ENCODE measurements at regions not wholly inside any gene's neighbourhood (a gene's known extent, or its start where the extent isn't known, plus 50 kb on each side); places are given as distances from the start of the nearest gene placed in this dataset.

GRCh38 chr10:107728807-107729206 is 564.3 kb upstream of the SORCS1 start:
- no peak for DNase-seq (ENCODE audit: extremely low read depth, low read depth)

GRCh38 chr10:107727767-107728317 is 563.3 kb upstream of the SORCS1 start:
- no peak for TF ChIP-seq CTCF (IDR thresholded peaks at IDR 0.05; ENCODE audit: low read depth, low read length, missing control alignments)
- H3K4me3 ChIP-seq (replicated peaks; ENCODE audit: low read depth, low read length) = no peak overlapping the region
- peak; percentile 33 for DNase-seq (ENCODE audit: extremely low read depth, low read depth)

More at GRCh38 chr10:107728807-107729206, 564.3 kb upstream of the SORCS1 start:
- no peak for TF ChIP-seq CTCF (IDR thresholded peaks at IDR 0.05; ENCODE audit: low read depth, low read length, missing control alignments)
- no peak overlapping the region for H3K4me3 ChIP-seq (replicated peaks; ENCODE audit: low read depth, low read length)

GRCh38 chr10:107718864-107719263 is 554.4 kb upstream of the SORCS1 start:
- TF ChIP-seq CTCF (IDR thresholded peaks at IDR 0.05; ENCODE audit: low read depth, low read length, missing control alignments) = no peak
- H3K4me3 ChIP-seq (replicated peaks; ENCODE audit: low read depth, low read length) = no peak overlapping the region
- no peak for DNase-seq (ENCODE audit: extremely low read depth, low read depth)

GRCh38 chr10:107717046-107717445 is 552.5 kb upstream of the SORCS1 start:
- DNase-seq (ENCODE audit: extremely low read depth, low read depth) = no peak
- no peak overlapping the region for H3K4me3 ChIP-seq (replicated peaks; ENCODE audit: low read depth, low read length)
- no peak for TF ChIP-seq CTCF (IDR thresholded peaks at IDR 0.05; ENCODE audit: low read depth, low read length, missing control alignments)

- no peak for DNase-seq (ENCODE audit: extremely low read depth, low read depth)
- no peak for TF ChIP-seq CTCF (IDR thresholded peaks at IDR 0.05; ENCODE audit: low read depth, low read length, missing control alignments)
- H3K4me3 ChIP-seq (replicated peaks; ENCODE audit: low read depth, low read length) = no peak overlapping the region
Observed at GRCh38 chr10:107715565-107715964, 551.1 kb upstream of the SORCS1 start.

- no peak for TF ChIP-seq CTCF (IDR thresholded peaks at IDR 0.05; ENCODE audit: low read depth, low read length, missing control alignments)
- DNase-seq (ENCODE audit: extremely low read depth, low read depth) = no peak
- H3K4me3 ChIP-seq (replicated peaks; ENCODE audit: low read depth, low read length) = no peak overlapping the region
Observed at GRCh38 chr10:107708981-107709380, 544.5 kb upstream of the SORCS1 start.
